GM23338 (cell line): ENCODE measurements at regions not wholly inside any gene's neighbourhood (a gene's known extent, or its start where the extent isn't known, plus 50 kb on each side); places are given as distances from the start of the nearest gene placed in this dataset.
"Not testable (repeated sequence)": the region's sequence is repeated elsewhere in the genome, so short reads cannot be mapped to it uniquely, and the experiment has no call there.

Experiments used
- CTCF ChIP-seq, 2 experiments: fragments of 200-600 bp in 1 of 2; sonication (generic) in 1 of 2; conservative IDR thresholded peaks; 2 replicates each; pipeline versions ENCODE4 v1.5.1 to v1.6.1; 2016 to 2017; ENCODE audit warnings: antibody characterized with exemption in 2 of 2, low read depth in 2 of 2, mild to moderate bottlenecking in 2 of 2, moderate library complexity in 1 of 2
- EZH2 ChIP-seq: fragments of 200-600 bp; sonication (generic); IDR thresholded peaks from one replicate; pipeline ENCODE4 v1.8.0; 2017; ENCODE audit warnings: antibody characterized with exemption, mild to moderate bottlenecking, low read depth; ENCODE audit not compliant: unreplicated experiment
- EZH2phosphoT487 ChIP-seq: fragments of 200-600 bp; sonication (generic); IDR thresholded peaks from one replicate; pipeline ENCODE4 v1.8.1; 2018; ENCODE audit warnings: antibody characterized with exemption; ENCODE audit not compliant: unreplicated experiment
- JUNB ChIP-seq: IDR thresholded peaks from one replicate; pipeline ENCODE4 v1.6.1; 2016; ENCODE audit warnings: antibody characterized with exemption; ENCODE audit not compliant: unreplicated experiment

GRCh38 chr5:104002783-104003182 lies 440.2 kb upstream of the NUDT12 start:
- TF ChIP-seq CTCF (conservative IDR thresholded peaks at IDR 0.05; ENCODE audit: low read depth in 2 of 2); EZH2phosphoT487; EZH2; JUNB: not testable (repeated sequence)
